ENCODE measurements at regions not wholly inside any gene's neighbourhood (a gene's known extent, or its start where the extent isn't known, plus 50 kb on each side); places are given as distances from the start of the nearest gene placed in this dataset.
A peak's percentile ranks its signal among the peaks of the same experiment; 100 is the strongest.

- no peak for DNase-seq
Observed at GRCh38 chr12:4012977-4013968, 140.1 kb upstream of the PARP11 start.

- no peak for DNase-seq
Observed at GRCh38 chr12:4012073-4012472, 138.9 kb upstream of the PARP11 start.

- DNase-seq: no peak
Observed at GRCh38 chr12:4011597-4011996, 138.4 kb upstream of the PARP11 start.

GRCh38 chr12:4009979-4010704 lies 136.9 kb upstream of the PARP11 start:
- DNase-seq: no peak

- DNase-seq: no peak
Observed at GRCh38 chr12:4006743-4007142, 133.5 kb upstream of the PARP11 start.

GRCh38 chr12:4005851-4006430 lies 132.7 kb upstream of the PARP11 start:
- DNase-seq: no peak

GRCh38 chr12:4003576-4003975 lies 130.4 kb upstream of the PARP11 start:
- DNase-seq: no peak

- DNase-seq: no peak
Observed at GRCh38 chr12:4002601-4003000, 129.4 kb upstream of the PARP11 start.

- peak; percentile 32 for DNase-seq
Observed at GRCh38 chr12:4001841-4002240, 128.6 kb upstream of the PARP11 start.

GRCh38 chr12:4001031-4001430 lies 127.8 kb upstream of the PARP11 start:
- DNase-seq: no peak

- DNase-seq: no peak
Observed at GRCh38 chr12:3999904-4000303, 126.7 kb upstream of the PARP11 start.

GRCh38 chr12:3998968-3999792 lies 126.0 kb upstream of the PARP11 start:
- DNase-seq: no peak

GRCh38 chr12:3998397-3998796 lies 125.2 kb upstream of the PARP11 start:
- DNase-seq: no peak

- no peak for DNase-seq
Observed at GRCh38 chr12:3996322-3996721, 123.1 kb upstream of the PARP11 start.

GRCh38 chr12:3995306-3995705 lies 122.1 kb upstream of the PARP11 start:
- DNase-seq: no peak

- DNase-seq: no peak
Observed at GRCh38 chr12:3994500-3994899, 121.3 kb upstream of the PARP11 start.

- DNase-seq: no peak
Observed at GRCh38 chr12:3992945-3993344, 119.7 kb upstream of the PARP11 start.

- no peak for DNase-seq
Observed at GRCh38 chr12:3991798-3992580, 118.8 kb upstream of the PARP11 start.

- DNase-seq: no peak
Observed at GRCh38 chr12:3990501-3991280, 117.5 kb upstream of the PARP11 start.

- no peak for DNase-seq
Observed at GRCh38 chr12:3989218-3989550, 116.0 kb upstream of the PARP11 start.
